HCEC 1CT (cell line): ENCODE measurements at regions not wholly inside any gene's neighbourhood (a gene's known extent, or its start where the extent isn't known, plus 50 kb on each side); places are given as distances from the start of the nearest gene placed in this dataset.
A peak's percentile ranks its signal among the peaks of the same experiment; 100 is the strongest.

Source experiments
- DNase-seq: peaks from one replicate; pipeline ENCODE4 v3.0.0-alpha.2; 2017

GRCh38 chr9:79237861-79238260 is 333.9 kb upstream of the TLE4 start:
- no peak for DNase-seq

DNA sequence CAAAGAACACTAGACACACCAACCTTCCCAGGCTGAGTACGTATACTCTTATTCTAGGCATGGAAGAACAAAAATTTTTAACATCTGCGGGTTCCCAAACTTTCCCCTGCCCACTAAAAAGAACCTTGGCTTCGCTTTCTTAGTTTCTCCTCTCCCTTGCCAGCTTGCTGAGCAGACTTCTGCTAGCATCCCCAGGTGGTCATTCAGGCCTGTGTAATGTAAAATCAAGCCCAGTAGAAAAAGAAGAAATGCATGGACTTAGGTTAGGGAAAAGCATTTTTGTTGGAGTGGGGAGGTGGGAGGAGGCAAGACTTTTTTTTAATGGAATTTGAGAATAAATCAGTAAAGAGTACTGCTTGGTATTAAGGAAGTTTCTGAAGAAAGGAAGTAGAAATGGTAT is 331.0 kb upstream of the TLE4 start:
- no peak for DNase-seq

- no peak for DNase-seq
Observed at GRCh38 chr9:79242489-79242888, 329.3 kb upstream of the TLE4 start.

GRCh38 chr9:79246170-79246569 is 325.6 kb upstream of the TLE4 start:
- DNase-seq, result no peak

GRCh38 chr9:79247021-79247420 is 324.7 kb upstream of the TLE4 start:
- DNase-seq, result no peak

GRCh38 chr9:79250806-79251205 is 321.0 kb upstream of the TLE4 start:
- no peak for DNase-seq

- DNase-seq, result peak; percentile 26
Observed at GRCh38 chr9:79254900-79255650, 316.7 kb upstream of the TLE4 start.

DNA sequence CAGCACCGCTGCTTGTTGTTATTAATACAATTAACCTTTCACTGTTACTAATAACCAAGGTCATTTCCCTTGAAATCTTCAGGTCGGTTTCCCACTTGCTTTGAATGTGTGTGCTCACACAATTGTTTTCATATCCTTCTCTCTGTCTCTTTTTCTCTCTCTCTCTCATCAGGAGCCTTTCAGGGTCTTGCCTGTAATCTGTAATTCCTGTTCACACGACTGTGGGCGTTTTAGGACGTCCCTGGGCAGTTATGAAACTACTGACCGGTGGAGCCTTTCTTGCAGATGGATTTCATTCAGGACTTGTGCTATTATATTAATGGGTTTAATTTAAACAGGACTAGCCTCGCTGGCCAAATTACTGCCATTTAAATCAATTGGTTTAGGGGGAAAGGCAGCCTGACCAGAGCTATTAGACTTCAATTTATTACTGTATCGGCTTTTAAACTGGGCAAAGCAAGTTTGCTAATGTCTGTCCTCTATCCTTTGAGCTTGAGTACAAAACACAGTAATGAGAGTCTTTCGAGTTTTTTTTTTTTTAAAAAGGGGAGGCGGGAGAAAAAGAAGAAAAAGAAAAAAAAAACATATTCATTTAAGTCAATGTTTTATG is 316.0 kb upstream of the TLE4 start:
- DNase-seq, result no peak

GRCh38 chr9:79256691-79257213 is 315.0 kb upstream of the TLE4 start:
- peak; percentile 67 for DNase-seq

GRCh38 chr9:79257228-79257781 is 314.5 kb upstream of the TLE4 start:
- DNase-seq, result no peak

DNA sequence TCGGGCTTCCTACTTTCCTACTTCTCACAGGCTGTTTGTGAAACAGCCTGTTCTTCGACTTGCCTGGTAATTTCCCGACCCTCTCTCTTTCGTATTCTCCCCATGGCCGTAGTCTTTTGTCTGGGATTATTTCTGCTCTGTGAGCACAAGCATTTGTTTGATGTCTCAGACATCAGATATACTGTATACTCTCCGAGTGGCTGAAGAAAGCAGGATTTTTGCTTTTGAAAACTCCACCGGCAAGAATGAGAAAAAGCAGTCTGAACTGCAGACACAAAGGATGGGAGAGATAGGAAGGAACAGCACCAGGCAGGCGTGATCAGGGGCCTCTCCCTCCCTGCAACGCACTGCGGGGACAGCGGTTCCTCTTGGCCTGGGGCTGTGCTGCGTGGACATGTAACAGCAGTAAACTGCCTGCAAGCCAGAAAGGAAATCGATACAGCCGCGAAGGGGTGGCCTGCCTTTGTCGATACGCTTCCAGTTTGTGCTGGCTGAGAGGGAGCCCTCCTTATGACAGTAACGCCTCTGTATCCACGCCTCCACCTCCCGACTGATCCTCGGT is 313.9 kb upstream of the TLE4 start:
- no peak for DNase-seq

DNA sequence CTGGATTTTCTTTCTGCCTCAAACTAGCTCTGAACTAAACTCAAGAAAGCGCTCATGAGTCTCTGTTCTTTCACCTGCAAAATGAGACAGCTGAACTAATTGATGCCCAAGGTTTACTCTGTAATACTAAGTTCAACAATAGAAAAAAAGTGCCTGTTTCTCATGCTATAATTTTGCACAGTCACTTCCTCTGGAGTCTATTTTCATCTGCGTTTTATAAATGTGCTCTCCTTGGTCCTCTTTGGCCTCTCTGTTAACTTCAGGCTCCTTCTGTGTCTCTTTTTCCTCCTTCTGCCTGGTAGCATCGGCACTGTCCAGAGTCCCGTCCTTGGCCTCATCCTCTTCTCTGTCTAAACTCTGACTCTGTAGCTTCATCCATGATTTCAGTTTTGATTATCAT is 311.9 kb upstream of the TLE4 start:
- no peak for DNase-seq

DNA sequence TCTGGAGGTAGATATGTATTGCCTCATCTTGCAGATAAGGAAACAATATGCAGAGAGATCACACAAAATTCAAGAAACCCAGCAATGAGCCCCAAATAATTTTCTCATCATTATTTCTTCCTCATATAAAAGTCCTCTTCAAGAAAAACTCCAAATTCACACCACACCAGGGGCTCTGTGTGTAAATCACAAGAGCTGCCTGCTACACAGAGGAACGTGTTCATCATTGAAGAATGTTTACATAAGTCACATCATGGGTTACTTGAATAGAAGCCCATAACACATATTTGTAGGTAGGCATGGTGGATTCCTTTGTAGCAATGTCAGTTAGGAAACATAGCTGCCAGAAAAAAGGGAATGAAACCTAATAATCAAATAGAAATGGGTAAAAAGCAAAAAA is 308.1 kb upstream of the TLE4 start:
- DNase-seq, result peak; percentile 53

DNA sequence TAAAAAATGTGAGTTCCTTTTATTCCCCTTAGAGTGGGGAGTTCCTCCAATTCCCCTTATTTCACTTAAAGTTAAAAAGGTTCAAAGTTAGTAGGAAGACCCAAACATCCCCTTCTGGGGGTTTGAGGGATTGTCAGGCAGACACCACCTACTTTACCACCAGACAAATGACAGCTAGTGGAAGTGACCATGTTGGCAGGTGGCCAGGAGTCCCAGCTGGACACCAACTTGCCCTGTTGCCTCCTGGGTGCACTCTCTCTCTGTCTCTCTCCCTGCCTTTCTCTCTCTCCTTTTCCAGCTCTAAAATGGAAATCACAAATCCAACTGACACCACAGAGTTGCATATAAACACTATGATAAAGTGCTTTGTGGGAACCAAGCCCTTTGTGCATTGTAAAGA is 307.7 kb upstream of the TLE4 start:
- DNase-seq, result no peak

- DNase-seq, result no peak
Observed at GRCh38 chr9:79264511-79265355, 307.0 kb upstream of the TLE4 start.

DNA sequence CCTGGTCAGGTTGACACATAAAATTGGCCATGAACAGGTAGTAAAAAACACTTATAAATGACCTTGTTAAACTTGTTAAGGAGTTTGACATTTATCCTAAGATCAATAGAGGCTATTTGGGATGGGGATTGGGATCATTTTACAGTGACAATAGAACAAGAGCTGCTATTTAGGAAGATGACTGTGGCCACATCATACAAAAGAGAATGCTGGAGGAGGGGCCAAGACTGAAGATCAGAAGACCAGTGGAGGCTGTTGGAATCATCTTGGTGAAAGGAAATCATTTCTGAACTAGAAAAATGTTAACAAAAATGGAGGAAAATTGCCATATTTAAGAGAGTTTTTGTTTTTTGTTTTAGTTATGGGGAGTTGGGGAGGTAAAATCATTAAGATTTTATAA is 304.8 kb upstream of the TLE4 start:
- peak; percentile 27 for DNase-seq

- DNase-seq, result no peak
Observed at GRCh38 chr9:79268806-79269205, 303.0 kb upstream of the TLE4 start.

DNA sequence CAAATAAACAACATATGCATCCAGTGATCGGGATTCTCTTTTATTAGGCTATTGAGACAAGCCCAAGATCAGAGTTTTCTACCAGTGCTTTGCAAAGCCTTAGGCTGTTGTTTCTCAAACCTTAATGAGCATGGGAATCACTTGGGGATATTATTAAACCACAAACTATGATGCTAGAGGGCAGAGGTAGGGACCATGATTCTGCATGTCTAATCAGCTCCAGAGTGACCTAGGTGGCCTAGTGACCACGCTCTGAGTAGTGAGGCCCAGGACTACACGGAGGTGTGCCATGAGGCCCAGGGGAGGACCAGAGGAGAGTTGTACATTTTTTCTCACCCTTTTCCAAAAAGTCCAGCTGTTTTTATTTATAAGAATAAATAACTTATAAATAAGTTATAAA is 298.5 kb upstream of the TLE4 start:
- no peak for DNase-seq

DNA sequence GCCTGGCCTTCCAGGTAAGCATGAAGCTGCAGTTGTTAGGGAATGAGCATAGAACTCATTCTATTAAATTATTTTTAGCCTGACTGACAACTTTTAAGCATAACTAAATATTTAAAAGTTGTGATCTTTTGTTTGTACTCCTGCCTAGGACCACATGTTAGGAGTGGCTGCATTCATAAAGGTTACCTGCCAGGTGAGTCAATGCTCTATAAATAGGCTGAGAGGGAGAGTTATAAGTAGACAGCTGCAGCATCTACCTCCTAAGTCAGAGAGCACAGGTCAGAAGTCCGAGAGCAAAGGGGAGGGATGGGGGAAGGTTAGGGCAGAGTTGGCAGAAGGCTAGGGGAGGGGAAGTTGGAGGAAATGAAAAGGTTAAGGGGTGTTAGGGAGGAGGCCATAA is 292.4 kb upstream of the TLE4 start:
- no peak for DNase-seq

DNA sequence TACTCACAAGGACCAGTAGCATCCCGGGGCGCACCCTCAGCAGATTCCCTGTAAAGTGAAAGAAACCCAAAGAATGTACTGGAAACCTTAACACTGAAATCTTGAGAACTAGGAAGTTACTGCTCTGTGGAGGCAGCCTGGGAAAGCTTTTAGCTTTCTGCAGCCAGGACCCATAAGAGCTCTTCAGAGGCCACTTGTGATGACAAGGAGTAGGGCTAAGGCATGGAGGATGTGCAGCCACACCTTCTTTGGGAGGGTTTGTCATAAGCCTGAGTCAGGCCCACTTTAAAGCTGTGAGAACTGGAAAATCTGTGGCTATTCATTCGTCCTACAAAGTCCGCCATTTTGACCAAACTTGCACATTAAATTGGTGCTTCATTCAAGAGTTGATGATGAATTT is 291.1 kb upstream of the TLE4 start:
- DNase-seq, result no peak

DNA sequence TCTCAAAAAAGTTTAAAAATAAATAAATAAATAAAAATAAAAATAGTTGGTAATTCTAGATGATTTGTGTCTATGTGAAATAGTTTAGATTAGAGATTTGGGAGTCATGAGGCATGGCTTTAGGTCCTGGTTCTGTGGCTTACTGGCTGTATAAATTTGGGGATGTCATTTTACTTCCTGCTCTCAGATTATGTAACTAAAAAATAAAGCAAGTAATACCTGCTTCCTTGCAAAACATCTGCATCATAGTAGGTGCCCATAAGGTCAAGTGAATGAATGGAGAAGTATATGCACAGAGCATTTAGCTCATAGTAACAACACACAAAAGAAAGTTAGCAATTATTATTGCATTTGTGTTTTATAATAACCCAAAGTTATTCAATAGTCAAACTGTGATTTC is 287.7 kb upstream of the TLE4 start:
- no peak for DNase-seq

DNA sequence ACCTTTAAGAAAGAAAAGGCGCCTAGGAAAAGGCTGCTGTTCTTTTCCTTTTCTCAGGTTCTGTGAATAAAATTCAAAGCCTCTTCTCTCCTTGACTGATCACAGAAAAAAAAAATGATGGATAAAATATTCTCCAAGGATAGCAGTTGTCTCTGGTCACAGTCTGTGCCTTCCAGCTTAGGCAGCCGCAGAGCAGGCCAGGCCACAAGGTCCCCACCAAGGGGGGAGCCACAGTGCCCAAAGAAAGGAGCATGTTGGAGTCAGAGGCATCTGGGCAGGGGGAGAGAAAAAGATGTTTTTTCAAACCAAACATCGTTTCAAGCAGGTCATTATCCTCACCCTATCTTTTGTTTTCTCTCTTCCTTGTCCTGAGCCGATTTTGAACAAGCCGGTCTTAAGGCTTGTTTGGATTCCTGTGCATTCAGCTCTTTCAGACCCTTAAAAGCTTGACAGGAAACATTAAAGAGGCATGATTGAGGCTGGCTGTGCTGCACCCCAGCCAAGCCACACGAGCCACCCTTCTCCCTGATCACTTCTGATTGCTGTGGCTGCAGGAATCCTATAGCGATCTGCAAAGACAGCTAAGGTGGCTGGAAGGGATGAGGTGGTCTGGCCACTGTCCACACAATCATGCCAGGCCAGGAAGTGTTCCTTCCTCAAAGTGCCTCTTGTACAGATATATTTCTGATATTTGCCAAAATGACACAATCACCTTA is 284.6 kb upstream of the TLE4 start:
- DNase-seq, result no peak
